ENCODE measurements at regions not wholly inside any gene's neighbourhood (a gene's known extent, or its start where the extent isn't known, plus 50 kb on each side); places are given as distances from the start of the nearest gene placed in this dataset.
"Not testable (repeated sequence)": the region's sequence is repeated elsewhere in the genome, so short reads cannot be mapped to it uniquely, and the experiment has no call there.

- no peak for DNase-seq
These were observed 444.0 kb downstream of the CCER1 start for GRCh38 chr12:90510948-90511347.

GRCh38 chr12:90504806-90505205 is 450.2 kb downstream of the CCER1 start:
- no peak for DNase-seq

GRCh38 chr12:90502070-90502469 is 452.9 kb downstream of the CCER1 start:
- DNase-seq = no peak

GRCh38 chr12:90501412-90501811 is 453.6 kb downstream of the CCER1 start:
- DNase-seq = no peak

- no peak for DNase-seq
These were observed 455.2 kb downstream of the CCER1 start for GRCh38 chr12:90499795-90500194.

- DNase-seq = no peak
These were observed 456.9 kb downstream of the CCER1 start for GRCh38 chr12:90497923-90498545.

GRCh38 chr12:90490355-90490754 is 464.6 kb downstream of the CCER1 start:
- no peak for DNase-seq

- DNase-seq = no peak
These were observed 465.8 kb downstream of the CCER1 start for GRCh38 chr12:90489141-90489540.

- DNase-seq = no peak
These were observed 469.4 kb downstream of the CCER1 start for GRCh38 chr12:90485560-90485959.

GRCh38 chr12:90484094-90484493 is 470.9 kb downstream of the CCER1 start:
- DNase-seq = no peak

- no peak for DNase-seq
These were observed 473.2 kb downstream of the CCER1 start for GRCh38 chr12:90481748-90482147.

GRCh38 chr12:90479237-90479636 is 475.7 kb downstream of the CCER1 start:
- no peak for DNase-seq

- no peak for DNase-seq
These were observed 481.1 kb downstream of the CCER1 start for GRCh38 chr12:90473831-90474230.

GRCh38 chr12:90460681-90461080 is 494.3 kb downstream of the CCER1 start:
- no peak for DNase-seq

- DNase-seq = no peak
These were observed 498.7 kb downstream of the CCER1 start for GRCh38 chr12:90456248-90456647.

- no peak for DNase-seq
These were observed 499.2 kb downstream of the CCER1 start for GRCh38 chr12:90455756-90456155.

- DNase-seq = no peak
These were observed 505.4 kb downstream of the CCER1 start for GRCh38 chr12:90449611-90450010.

- DNase-seq = not testable (repeated sequence)
These were observed 511.5 kb downstream of the CCER1 start for GRCh38 chr12:90443466-90443865.

- DNase-seq = no peak
These were observed 513.5 kb downstream of the CCER1 start for GRCh38 chr12:90441431-90441830.

- DNase-seq = no peak
These were observed 526.1 kb downstream of the CCER1 start for GRCh38 chr12:90428881-90429280.

- no peak for DNase-seq
These were observed 526.5 kb downstream of the CCER1 start for GRCh38 chr12:90428465-90428864.

- DNase-seq = no peak
These were observed 531.0 kb downstream of the CCER1 start for GRCh38 chr12:90423965-90424364.

- DNase-seq = no peak
These were observed 544.0 kb downstream of the CCER1 start for GRCh38 chr12:90410962-90411361.

GRCh38 chr12:90407841-90408240 is 547.1 kb downstream of the CCER1 start:
- DNase-seq = no peak

Measured in anterior cingulate cortex (tissue), 58 donors.